Lung (tissue), 11 donors: ENCODE measurements at regions not wholly inside any gene's neighbourhood (a gene's known extent, or its start where the extent isn't known, plus 50 kb on each side); places are given as distances from the start of the nearest gene placed in this dataset.

Source experiments
- ATAC-seq: fragments of 200-7000 bp; cut with Tn5 transposase; one replicate; pipeline ENCODE4 v1.9.1; 2020; ENCODE audit warnings: moderate number of reproducible peaks; ENCODE audit not compliant: insufficient read depth, low FRiP score
- DNase-seq, 3 donors: peaks; one replicate each; pipeline ENCODE4 v3.0.0-alpha.2; 2013 to 2017
- H3K27ac ChIP-seq, 2 donors: one replicate each; pipeline ENCODE4 v1.5.1; 2013; ENCODE audit warnings: mild to moderate bottlenecking in 2 of 2, moderate library complexity in 2 of 2, control low read depth in 1 of 2, inconsistent platforms in 1 of 2, low read depth in 1 of 2, low read length in 1 of 2
- H3K27me3 ChIP-seq, 3 donors: one replicate each; pipeline ENCODE4 v1.5.1; 2013; ENCODE audit warnings: low read length in 2 of 3; ENCODE audit not compliant: control insufficient read depth in 3 of 3, insufficient read depth in 3 of 3
- H3K36me3 ChIP-seq, 4 donors: one replicate each; pipeline ENCODE4 v1.5.1; 2013; ENCODE audit warnings: low read length in 4 of 4, mild to moderate bottlenecking in 1 of 4, moderate library complexity in 1 of 4; ENCODE audit not compliant: control insufficient read depth in 4 of 4, insufficient read depth in 4 of 4
- H3K4me1 ChIP-seq, 5 donors: one replicate each; pipeline ENCODE4 v1.5.1; 2013; ENCODE audit warnings: low read length in 5 of 5, mild to moderate bottlenecking in 2 of 5, moderate library complexity in 1 of 5; ENCODE audit not compliant: control insufficient read depth in 5 of 5, insufficient read depth in 5 of 5
- H3K4me3 ChIP-seq: one replicate; pipeline ENCODE4 v1.5.1; 2013; ENCODE audit warnings: mild to moderate bottlenecking, control low read depth, moderate library complexity
- H3K9ac ChIP-seq, 2 donors: one replicate each; pipeline ENCODE4 v1.5.1; 2013; ENCODE audit warnings: low read length in 2 of 2, control low read depth in 1 of 2; ENCODE audit not compliant: insufficient read depth in 1 of 2
- H3K9me3 ChIP-seq, 4 donors: one replicate each; pipeline ENCODE4 v1.5.1; 2013; ENCODE audit warnings: low read length in 3 of 4, mild to moderate bottlenecking in 1 of 4, moderate library complexity in 1 of 4; ENCODE audit not compliant: control insufficient read depth in 4 of 4, insufficient read depth in 3 of 4
- WGBS, 2 donors: extraction: QIAGEN DNeasy Blood & Tissue Kit; methylation state at CpG; one replicate each; pipeline ENCODE4 v1.1.7; 2013; 5-methylcytosine and 5-hydroxymethylcytosine counted together
- TF ChIP-seq, protein P1 (sequence below): IDR thresholded peaks from 2 replicates; pipeline ENCODE4 v1.5.1; 2012; ENCODE audit warnings: mild to moderate bottlenecking; ENCODE audit errors: control extremely low read depth, extremely low read depth
- donor health status: control.
- donor health status: control.
- donor health status: Bipolar disorder and iron deficiency.
- donor health status: healthy.
- donor health status: DM: yes; HTN: yes; CAD: no.

DNA sequence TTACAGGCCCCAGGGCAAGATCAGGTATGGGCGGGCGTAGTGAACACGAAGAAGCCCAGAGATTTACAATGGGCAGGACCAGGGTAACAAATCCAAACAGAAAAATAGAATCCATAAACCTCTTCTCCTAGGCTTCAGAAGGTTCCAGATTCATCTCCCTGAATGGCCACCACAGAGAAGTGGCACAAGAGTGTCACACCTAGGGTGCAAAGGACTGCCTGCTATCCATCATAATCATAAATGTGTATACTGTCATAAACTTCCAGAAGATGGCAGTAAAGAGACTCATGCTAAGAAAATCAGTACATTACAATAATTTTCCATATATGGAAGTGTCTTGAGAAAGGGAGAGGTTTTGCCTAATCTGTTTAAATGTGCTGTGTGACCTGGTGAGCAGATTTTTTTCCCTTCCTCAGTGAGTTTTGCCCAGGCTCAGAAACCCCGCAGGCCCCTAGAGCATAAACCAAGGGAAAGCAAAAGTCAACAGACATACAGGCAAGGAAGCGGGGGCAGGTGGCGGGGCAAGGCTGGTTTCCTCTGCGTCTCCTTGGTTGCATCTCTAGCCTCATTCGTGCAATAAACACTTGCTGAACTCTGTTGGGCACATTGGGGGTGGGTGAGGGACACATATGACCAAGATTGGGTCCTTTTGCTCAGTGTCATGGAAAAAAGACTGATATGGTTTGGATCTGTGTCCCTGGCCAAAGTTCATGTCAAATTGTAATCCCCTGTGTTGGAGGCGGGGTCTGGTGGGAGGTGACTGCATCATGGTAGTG, 92.0 kb upstream of the CDH5 start:
- Histone ChIP-seq H3K9ac (no peak overlapping the region), H3K9me3 (peaks cover 0 to 10% (median 3%) of the 10 kb centered on the region in 4 donors), H3K4me1 (peaks cover 0 to 9% (median under 1%) of the 10 kb centered on the region in 5 donors), H3K27ac (no peak overlapping the region), H3K36me3 (no peaks in the 10 kb centered on the region), H3K4me3 (no peak overlapping the region), H3K27me3 (no peaks in the 10 kb centered on the region)
- TF ChIP-seq, protein P1, sequence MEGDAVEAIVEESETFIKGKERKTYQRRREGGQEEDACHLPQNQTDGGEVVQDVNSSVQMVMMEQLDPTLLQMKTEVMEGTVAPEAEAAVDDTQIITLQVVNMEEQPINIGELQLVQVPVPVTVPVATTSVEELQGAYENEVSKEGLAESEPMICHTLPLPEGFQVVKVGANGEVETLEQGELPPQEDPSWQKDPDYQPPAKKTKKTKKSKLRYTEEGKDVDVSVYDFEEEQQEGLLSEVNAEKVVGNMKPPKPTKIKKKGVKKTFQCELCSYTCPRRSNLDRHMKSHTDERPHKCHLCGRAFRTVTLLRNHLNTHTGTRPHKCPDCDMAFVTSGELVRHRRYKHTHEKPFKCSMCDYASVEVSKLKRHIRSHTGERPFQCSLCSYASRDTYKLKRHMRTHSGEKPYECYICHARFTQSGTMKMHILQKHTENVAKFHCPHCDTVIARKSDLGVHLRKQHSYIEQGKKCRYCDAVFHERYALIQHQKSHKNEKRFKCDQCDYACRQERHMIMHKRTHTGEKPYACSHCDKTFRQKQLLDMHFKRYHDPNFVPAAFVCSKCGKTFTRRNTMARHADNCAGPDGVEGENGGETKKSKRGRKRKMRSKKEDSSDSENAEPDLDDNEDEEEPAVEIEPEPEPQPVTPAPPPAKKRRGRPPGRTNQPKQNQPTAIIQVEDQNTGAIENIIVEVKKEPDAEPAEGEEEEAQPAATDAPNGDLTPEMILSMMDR = no peak
- no peak for ATAC-seq
- DNase-seq = peak in 2 of 3 donors; percentile 60 to 66
- WGBS, 2 donors = 77 to 79% methylated on average over 9 of the region's 9 CpGs

DNA sequence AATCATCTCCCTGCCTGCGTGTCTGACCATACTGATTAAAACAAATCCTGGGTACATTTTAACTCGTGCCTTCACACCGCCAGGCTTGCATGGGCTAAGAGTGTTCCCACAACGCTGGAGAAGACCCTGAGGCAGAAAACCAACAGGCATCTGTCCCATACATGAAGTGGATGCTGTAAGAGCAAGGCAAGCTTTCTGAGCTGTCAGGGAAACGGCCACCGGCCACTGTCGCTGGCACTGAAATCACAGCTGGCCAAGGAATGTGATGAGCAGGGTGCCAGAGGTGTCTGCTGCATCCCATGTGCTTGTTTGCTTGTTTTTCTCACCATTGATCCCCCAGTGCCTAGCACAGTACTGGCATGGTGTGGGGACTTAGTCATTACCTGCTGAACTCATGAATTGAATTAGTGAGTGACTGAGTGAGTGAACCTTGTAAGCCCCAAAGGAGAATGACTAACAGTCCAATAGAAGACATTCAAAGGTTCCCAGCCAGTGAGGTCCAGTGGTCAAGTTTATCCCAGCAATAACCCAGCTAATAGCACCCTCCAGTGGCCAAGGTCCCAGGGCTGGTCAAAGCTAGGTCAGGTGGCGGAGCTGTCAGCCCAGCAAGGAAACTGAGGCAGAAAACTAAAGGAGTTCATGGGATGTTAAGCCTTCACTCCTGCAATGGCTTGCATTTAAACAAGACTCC, 92.7 kb upstream of the CDH5 start:
- WGBS, 2 donors = 83 to 88% methylated on average over 8 of the region's 8 CpGs
- H3K4me3 ChIP-seq = no peak overlapping the region
- H3K36me3 ChIP-seq = no peaks in the 10 kb centered on the region
- TF ChIP-seq, protein P1 = no peak
- no peak for DNase-seq
- no peak overlapping the region for H3K27ac ChIP-seq
- H3K4me1 ChIP-seq = peaks cover 0 to 13% (median 2%) of the 10 kb centered on the region in 5 donors
- H3K9ac ChIP-seq = no peak overlapping the region
- H3K9me3 ChIP-seq = peaks cover 0 to 10% (median 3%) of the 10 kb centered on the region in 4 donors
- no peaks in the 10 kb centered on the region for H3K27me3 ChIP-seq
- ATAC-seq = no peak

DNA sequence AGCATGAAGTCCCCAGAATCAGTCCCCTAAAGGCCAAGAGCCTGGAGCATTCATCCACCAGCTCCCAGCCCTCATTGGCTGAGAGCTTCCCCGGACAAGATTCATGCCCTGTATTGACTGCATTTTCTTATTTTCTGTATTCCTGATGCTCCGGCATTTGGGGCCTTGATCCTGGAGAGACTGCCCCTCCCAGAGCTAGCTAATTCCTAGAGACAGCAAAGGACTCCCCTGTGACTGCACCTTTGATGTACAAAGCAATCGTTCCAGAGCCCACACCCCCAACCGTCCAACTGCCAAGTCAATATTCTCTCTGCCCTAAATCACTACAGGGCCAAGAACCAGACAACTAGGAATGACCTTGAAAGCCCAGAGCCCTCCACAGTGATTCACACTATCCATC, 93.4 kb upstream of the CDH5 start:
- H3K36me3 ChIP-seq = no peaks in the 10 kb centered on the region
- peaks cover 0 to 18% (median 2%) of the 10 kb centered on the region in 5 donors for H3K4me1 ChIP-seq
- no peak overlapping the region for H3K27ac ChIP-seq
- no peak overlapping the region for H3K4me3 ChIP-seq
- ATAC-seq (no peak), DNase-seq (no peak)
- 74 to 84% methylated on average over 4 of the region's 4 CpGs for WGBS, 2 donors
- H3K9ac ChIP-seq = no peak overlapping the region
- TF ChIP-seq, protein P1 = no peak
- no peaks in the 10 kb centered on the region for H3K27me3 ChIP-seq
- H3K9me3 ChIP-seq = peaks cover 0 to 5% (median 3%) of the 10 kb centered on the region in 4 donors
